ENCODE measurements at regions not wholly inside any gene's neighbourhood (a gene's known extent, or its start where the extent isn't known, plus 50 kb on each side); places are given as distances from the start of the nearest gene placed in this dataset.
"Not testable (repeated sequence)": the region's sequence is repeated elsewhere in the genome, so short reads cannot be mapped to it uniquely, and the experiment has no call there.

GRCh38 chr3:145251311-145251710, 909.7 kb downstream of the PLOD2 start:
- ChIA-PET CTCF (no interaction called here), POLR2A (no interaction called here)

GRCh38 chr3:145257967-145258366, 903.0 kb downstream of the PLOD2 start:
- POLR2A ChIA-PET; DNase-seq (ENCODE audit: low read depth, low spot score); CTCF ChIA-PET; H3K4me3 ChIP-seq (ENCODE audit: low read depth, low read length): not testable (repeated sequence)

More at GRCh38 chr3:145251311-145251710, 909.7 kb downstream of the PLOD2 start:
- no peak for DNase-seq (ENCODE audit: low read depth, low spot score)
- TF ChIP-seq CTCF (IDR thresholded peaks at IDR 0.05; ENCODE audit: insufficient read depth, low read length, missing control alignments): no peak
- H3K4me3 ChIP-seq (ENCODE audit: low read depth, low read length): no peak overlapping the region

- ChIA-PET CTCF (no interaction called here), POLR2A (no interaction called here)
- H3K4me3 ChIP-seq (ENCODE audit: low read depth, low read length): no peak overlapping the region
- no peak for TF ChIP-seq CTCF (IDR thresholded peaks at IDR 0.05; ENCODE audit: insufficient read depth, low read length, missing control alignments)
- no peak for DNase-seq (ENCODE audit: low read depth, low spot score)
Observed at GRCh38 chr3:145259166-145259880, 901.7 kb downstream of the PLOD2 start.

GRCh38 chr3:145263458-145263857, 897.5 kb downstream of the PLOD2 start:
- DNase-seq (ENCODE audit: low read depth, low spot score); POLR2A ChIA-PET; CTCF ChIA-PET; H3K4me3 ChIP-seq (ENCODE audit: low read depth, low read length): not testable (repeated sequence)

GRCh38 chr3:145266368-145266767, 894.6 kb downstream of the PLOD2 start:
- no peak overlapping the region for H3K4me3 ChIP-seq (ENCODE audit: low read depth, low read length)
- TF ChIP-seq CTCF (IDR thresholded peaks at IDR 0.05; ENCODE audit: insufficient read depth, low read length, missing control alignments): no peak
- no peak for DNase-seq (ENCODE audit: low read depth, low spot score)
- ChIA-PET POLR2A (no interaction called here), CTCF (no interaction called here)

GRCh38 chr3:145269106-145269505, 891.9 kb downstream of the PLOD2 start:
- H3K4me3 ChIP-seq (ENCODE audit: low read depth, low read length): no peak overlapping the region
- CTCF ChIA-PET: no interaction called here
- DNase-seq (ENCODE audit: low read depth, low spot score): no peak
- TF ChIP-seq CTCF (IDR thresholded peaks at IDR 0.05; ENCODE audit: insufficient read depth, low read length, missing control alignments): no peak
- POLR2A ChIA-PET: no interaction called here

GRCh38 chr3:145272684-145273083, 888.3 kb downstream of the PLOD2 start:
- ChIA-PET CTCF (no interaction called here), POLR2A (no interaction called here)
- no peak overlapping the region for H3K4me3 ChIP-seq (ENCODE audit: low read depth, low read length)
- TF ChIP-seq CTCF (IDR thresholded peaks at IDR 0.05; ENCODE audit: insufficient read depth, low read length, missing control alignments): no peak
- DNase-seq (ENCODE audit: low read depth, low spot score): no peak

Data from AG04449 (cell line).